Right ventricle myocardium superior (tissue), 1 donor: ENCODE measurements at regions not wholly inside any gene's neighbourhood (a gene's known extent, or its start where the extent isn't known, plus 50 kb on each side); places are given as distances from the start of the nearest gene placed in this dataset.

Source experiments
- ATAC-seq: fragments of 200-7000 bp; cut with Tn5 transposase; one replicate; pipeline ENCODE4 v1.9.1; 2020; ENCODE audit warnings: mild to moderate bottlenecking; ENCODE audit not compliant: poor library complexity
- DNase-seq: peaks from one replicate; pipeline ENCODE4 v3.0.0-alpha.2; 2020
- intact Hi-C: fragments of 100-400 bp; cut with DNase I; formaldehyde crosslinking; loops from one replicate; pipeline ENCODE4 v1.11.2; 2022
- donor health status: DM: no; HTN: yes; CAD: no; lungs with severe emphysema.

- no peak for DNase-seq
- no peak for ATAC-seq
- intact Hi-C loops = no loop called here
These were observed 130.9 kb downstream of the GMNC start for GRCh38 chr3:190731596-190731995.

GRCh38 chr3:190728574-190729246, 133.8 kb downstream of the GMNC start:
- ATAC-seq (no peak), DNase-seq (no peak)
- intact Hi-C loops = no loop called here

GRCh38 chr3:190722181-190722905, 140.2 kb downstream of the GMNC start:
- DNase-seq (no peak), ATAC-seq (no peak)
- intact Hi-C loops = no loop called here

- intact Hi-C loops = no loop called here
- ATAC-seq (no peak), DNase-seq (no peak)
These were observed 141.2 kb downstream of the GMNC start for GRCh38 chr3:190721330-190721729.

- DNase-seq = no peak
- no peak for ATAC-seq
- intact Hi-C loops = no loop called here
These were observed 143.8 kb downstream of the GMNC start for GRCh38 chr3:190718671-190719070.

GRCh38 chr3:190718097-190718496, 144.4 kb downstream of the GMNC start:
- DNase-seq = no peak
- no peak for ATAC-seq
- intact Hi-C loops = no loop called here

GRCh38 chr3:190716961-190717360, 145.5 kb downstream of the GMNC start:
- ATAC-seq (no peak), DNase-seq (no peak)
- intact Hi-C loops = no loop called here

GRCh38 chr3:190716211-190716610, 146.3 kb downstream of the GMNC start:
- ATAC-seq = no peak

GRCh38 chr3:190710723-190711122, 151.8 kb downstream of the GMNC start:
- intact Hi-C loops = no loop called here
- ATAC-seq (no peak), DNase-seq (no peak)

More at GRCh38 chr3:190716211-190716610, 146.3 kb downstream of the GMNC start:
- no peak for DNase-seq
- intact Hi-C loops = no loop called here

GRCh38 chr3:190709351-190709773, 153.1 kb downstream of the GMNC start:
- DNase-seq = no peak
- intact Hi-C loops = no loop called here
- no peak for ATAC-seq
